Inflammatory macrophage (primary cell): ENCODE measurements at regions not wholly inside any gene's neighbourhood (a gene's known extent, or its start where the extent isn't known, plus 50 kb on each side); places are given as distances from the start of the nearest gene placed in this dataset.

ENCODE experiments used
- DNase-seq, 2 donors: peaks; one replicate each; pipeline ENCODE4 v3.0.0-alpha.2; 2020 to 2022

GRCh38 chr11:70914496-70914895 lies 337.9 kb downstream of the SHANK2 start:
- no peak for DNase-seq

GRCh38 chr11:70915158-70915985 lies 337.0 kb downstream of the SHANK2 start:
- no peak for DNase-seq

GRCh38 chr11:70916351-70916750 lies 336.0 kb downstream of the SHANK2 start:
- no peak for DNase-seq

DNA sequence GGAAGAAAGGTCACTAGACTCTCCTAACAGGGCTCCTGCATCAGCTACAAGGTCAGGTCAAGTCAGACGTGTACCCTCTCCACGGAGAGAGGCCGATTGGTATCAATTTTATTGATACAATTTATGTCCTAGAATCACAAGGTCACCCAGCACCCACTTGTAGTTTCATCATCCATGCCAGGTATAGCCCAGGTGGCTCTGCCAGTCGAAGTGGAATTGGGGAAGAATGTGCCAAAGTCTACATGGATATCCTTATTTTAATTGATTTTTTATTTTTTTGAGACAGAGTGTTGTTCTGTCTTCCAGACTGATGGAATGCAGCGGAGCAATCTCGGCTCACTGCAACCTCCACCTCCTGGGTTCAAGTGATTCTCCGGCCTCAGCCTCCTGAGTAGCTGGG lies 334.1 kb downstream of the SHANK2 start:
- DNase-seq: no peak

DNA sequence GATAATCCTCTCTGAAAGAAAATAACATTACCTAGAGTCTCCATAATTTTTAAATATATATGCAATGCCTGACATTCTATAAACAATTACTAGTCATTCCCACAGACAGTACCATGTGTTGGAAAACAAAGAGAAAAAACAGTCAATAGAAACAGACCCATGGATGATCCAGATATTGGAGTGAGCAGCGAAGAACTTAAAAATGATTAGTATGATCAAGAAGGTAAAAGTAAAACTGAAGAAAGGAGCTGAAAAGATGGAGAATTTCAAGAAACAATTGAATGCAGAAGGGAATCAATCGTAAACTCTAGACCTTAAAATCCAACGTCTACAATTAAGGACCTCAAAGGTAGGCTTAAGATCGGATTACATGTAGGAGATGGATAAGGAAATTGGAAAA lies 330.6 kb downstream of the SHANK2 start:
- DNase-seq: no peak

DNA sequence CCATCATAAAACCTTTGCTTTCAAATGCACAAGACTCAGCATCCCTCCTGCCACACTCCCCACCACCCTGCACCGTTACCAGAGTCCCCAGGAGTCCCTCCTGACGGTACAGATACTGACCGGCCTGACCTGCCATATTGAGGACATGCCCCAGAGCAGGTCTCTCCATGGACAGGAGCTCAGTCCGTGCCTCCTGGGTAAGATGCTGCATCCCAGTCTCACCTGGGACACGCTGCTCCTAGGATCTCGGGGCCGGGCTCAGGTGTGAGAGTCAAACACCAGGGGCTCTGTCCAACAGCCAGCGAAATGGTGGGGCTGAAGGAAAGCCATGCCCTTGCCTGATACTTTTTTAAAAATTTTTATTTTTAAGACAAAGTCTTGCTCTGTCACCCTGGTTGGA lies 328.3 kb downstream of the SHANK2 start:
- no peak for DNase-seq

- no peak for DNase-seq
These were observed 327.1 kb downstream of the SHANK2 start for GRCh38 chr11:70925238-70925637.

DNA sequence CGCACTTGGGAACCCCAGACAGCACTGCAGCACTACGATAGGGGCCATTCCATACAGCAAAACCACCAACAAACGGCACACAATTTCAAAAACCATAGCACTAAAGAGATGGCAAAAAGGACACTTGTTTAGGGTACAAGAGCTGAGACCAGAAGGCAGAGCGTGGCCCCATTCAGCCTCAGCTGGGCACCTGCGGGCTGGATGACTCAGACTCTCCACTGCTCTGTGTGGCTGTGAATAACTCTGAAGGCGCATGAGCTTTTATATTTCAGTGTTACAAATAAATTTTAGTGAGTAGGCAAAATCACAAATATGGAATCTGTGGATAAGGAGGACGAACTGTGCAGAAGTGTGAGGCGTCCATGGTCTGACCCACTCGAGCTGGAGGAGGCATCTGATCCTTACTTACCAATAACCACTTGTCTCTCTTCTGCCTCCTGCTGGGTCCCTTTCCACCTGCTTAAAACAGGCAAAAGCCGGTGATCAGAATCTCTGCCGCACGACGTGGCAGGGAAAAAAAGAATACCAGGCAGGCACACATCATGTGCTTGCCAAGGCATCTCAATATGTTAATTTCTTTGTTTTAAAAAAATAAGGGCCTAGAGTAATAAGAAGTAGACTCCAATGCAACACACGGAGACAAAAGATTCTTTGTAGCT lies 325.7 kb downstream of the SHANK2 start:
- DNase-seq: no peak

- no peak for DNase-seq
These were observed 323.4 kb downstream of the SHANK2 start for GRCh38 chr11:70928854-70929598.

DNA sequence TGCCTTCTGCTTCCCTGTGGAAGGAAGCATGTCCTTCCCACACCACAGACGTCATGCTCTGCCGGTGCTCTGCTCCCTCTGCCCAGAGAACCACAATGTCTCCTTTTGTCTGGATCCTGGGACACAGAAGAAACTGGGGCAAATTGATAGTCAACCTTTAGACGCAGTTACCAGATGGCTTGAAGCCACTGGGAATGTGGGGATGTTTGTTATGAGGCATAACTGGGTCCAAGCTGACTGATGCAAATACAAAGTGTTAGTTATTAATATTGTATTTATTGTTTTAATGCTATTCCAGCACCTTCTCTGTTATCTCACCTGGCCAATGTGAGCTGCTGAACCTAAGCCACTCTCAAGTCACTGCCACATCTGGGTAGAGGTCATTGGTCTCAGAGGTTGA lies 322.2 kb downstream of the SHANK2 start:
- DNase-seq: no peak

DNA sequence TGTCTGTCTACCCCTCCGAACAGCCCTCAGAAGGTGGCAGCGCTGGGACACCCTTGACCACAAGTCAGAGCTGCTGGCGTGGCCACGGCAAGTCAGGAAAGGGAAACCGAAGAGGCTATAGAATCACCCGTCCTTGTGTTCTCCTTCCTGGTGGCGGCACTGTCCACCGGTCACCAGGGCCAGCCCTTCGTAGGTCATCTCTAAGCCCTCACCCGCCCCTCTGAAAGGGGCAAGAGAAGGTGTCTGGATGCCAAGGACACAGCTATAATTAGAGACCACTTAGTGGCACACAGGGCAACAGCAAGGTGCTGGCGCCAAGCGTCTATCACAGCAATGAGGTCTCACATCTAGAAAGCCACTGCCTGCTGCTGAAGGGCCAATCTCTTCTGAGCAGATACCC lies 320.9 kb downstream of the SHANK2 start:
- DNase-seq: no peak

GRCh38 chr11:70933981-70934583 lies 318.3 kb downstream of the SHANK2 start:
- DNase-seq: no peak

- no peak for DNase-seq
These were observed 317.2 kb downstream of the SHANK2 start for GRCh38 chr11:70935006-70935768.

- peak in 1 of 2 donors; percentile 35 for DNase-seq
These were observed 309.8 kb downstream of the SHANK2 start for GRCh38 chr11:70942593-70942992.

- no peak for DNase-seq
These were observed 308.2 kb downstream of the SHANK2 start for GRCh38 chr11:70944141-70944540.

DNA sequence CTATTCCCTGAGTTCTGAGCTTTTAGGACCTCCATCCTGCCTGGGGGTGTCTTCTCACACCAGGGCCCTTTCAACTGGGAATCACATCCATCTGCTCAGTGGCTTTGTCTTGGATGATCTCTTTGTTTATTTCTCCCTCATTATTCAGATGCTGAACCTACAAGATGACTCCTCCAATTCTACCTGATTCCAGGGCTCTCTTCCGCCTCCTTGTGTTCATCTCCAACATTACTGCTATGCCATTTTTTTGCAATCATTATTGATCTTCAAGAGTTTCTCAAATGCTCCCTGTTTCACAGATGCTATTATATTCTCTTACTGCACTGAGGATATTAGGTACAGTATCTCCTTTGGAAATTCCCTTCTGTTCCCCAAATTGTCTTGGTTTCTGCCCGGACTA lies 307.7 kb downstream of the SHANK2 start:
- DNase-seq: no peak

DNA sequence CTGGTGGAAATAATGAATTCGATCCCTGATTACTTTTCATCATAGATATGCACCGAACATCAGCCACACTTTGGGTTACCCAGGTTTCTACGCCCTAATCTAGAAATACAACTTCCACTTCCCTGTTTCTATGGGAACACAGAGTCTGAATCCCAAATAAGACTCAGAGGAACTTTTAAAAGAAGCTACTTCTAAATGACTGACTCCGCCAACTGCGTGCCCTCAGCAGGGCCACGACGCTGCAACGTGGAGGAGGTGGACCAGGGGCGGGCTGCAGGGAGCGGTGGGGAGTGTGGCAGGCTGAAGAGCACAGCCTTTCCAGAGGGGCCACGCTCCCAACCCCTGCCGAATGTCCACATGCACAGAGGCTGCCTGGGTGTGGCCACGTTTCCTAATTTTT lies 304.0 kb downstream of the SHANK2 start:
- DNase-seq: no peak

GRCh38 chr11:70948855-70949531 lies 303.4 kb downstream of the SHANK2 start:
- no peak for DNase-seq

- no peak for DNase-seq
These were observed 301.1 kb downstream of the SHANK2 start for GRCh38 chr11:70951139-70951804.

DNA sequence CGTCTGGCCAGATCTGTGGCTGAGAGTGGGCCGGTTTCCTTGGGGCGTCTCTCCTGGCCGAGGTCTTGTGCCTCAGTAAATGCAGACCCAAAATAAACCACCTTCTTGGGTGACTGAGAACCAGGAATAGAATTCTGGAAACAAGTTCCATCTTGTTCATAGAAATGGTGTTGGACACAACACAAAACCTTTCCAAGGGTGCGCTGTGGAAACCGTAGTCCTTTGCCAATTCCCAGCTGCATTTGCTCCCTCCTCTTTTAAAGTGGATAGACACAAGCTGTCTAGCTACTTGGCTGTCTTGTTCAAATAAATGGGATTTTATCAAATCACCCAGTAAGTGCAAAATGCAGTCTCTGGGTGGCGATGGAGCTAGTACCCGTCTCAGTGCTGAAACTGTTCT lies 300.2 kb downstream of the SHANK2 start:
- DNase-seq: no peak

GRCh38 chr11:70953720-70954119 lies 298.7 kb downstream of the SHANK2 start:
- no peak for DNase-seq
